Esophagus squamous epithelium (tissue), 4 donors: ENCODE measurements at regions not wholly inside any gene's neighbourhood (a gene's known extent, or its start where the extent isn't known, plus 50 kb on each side); places are given as distances from the start of the nearest gene placed in this dataset.

Experiments used
- CTCF ChIP-seq, 6 experiments: fragments of 450-650 bp in 4 of 6; fragments of 200-600 bp in 2 of 6; sonication (generic) in 2 of 6; IDR thresholded peaks; one replicate each; pipeline ENCODE4 v1.5.1; 2016 to 2019; ENCODE audit warnings: antibody characterized with exemption in 6 of 6, mild to moderate bottlenecking in 4 of 6, moderate library complexity in 4 of 6
- POLR2A ChIP-seq, 4 donors: fragments of 450-650 bp; IDR thresholded peaks; one replicate each; pipeline ENCODE4 v1.6.1; 2017; ENCODE audit warnings: antibody characterized with exemption in 4 of 4, mild to moderate bottlenecking in 4 of 4, moderate library complexity in 3 of 4

- no peak for TF ChIP-seq CTCF (IDR thresholded peaks at IDR 0.05)
- TF ChIP-seq POLR2A (IDR thresholded peaks at IDR 0.05) = no peak
Observed at GRCh38 chr5:26060212-26060611, 978.2 kb downstream of the CDH9 start.
